Mesendoderm (in vitro differentiated cells): ENCODE measurements at regions not wholly inside any gene's neighbourhood (a gene's known extent, or its start where the extent isn't known, plus 50 kb on each side); places are given as distances from the start of the nearest gene placed in this dataset.

Experiments
- DNase-seq: peaks from one replicate; pipeline ENCODE4 v3.0.0; 2013
- H2AK5ac ChIP-seq: 2 replicates; pipeline ENCODE4 v1.6.1; 2013; ENCODE audit warnings: low read length, inconsistent platforms
- H2BK120ac ChIP-seq: 2 replicates; pipeline ENCODE4 v1.6.1; 2013; ENCODE audit warnings: low read depth, mild to moderate bottlenecking, low read length, moderate library complexity, mixed read lengths
- H2BK15ac ChIP-seq: replicated peaks from 2 replicates; pipeline ENCODE4 v1.6.1; 2013; ENCODE audit warnings: low read depth, mild to moderate bottlenecking, moderate library complexity
- H2BK5ac ChIP-seq: 2 replicates; pipeline ENCODE4 v1.6.1; 2013; ENCODE audit warnings: low read length, inconsistent platforms
- H3K18ac ChIP-seq: 2 replicates; pipeline ENCODE4 v1.6.1; 2013; ENCODE audit warnings: mild to moderate bottlenecking, low read length, mixed read lengths
- H3K23ac ChIP-seq: one replicate; pipeline ENCODE4 v1.6.1; 2013; ENCODE audit warnings: low read length
- H3K27ac ChIP-seq: 2 replicates; pipeline ENCODE4 v1.5.1; 2013; ENCODE audit warnings: low read depth, mild to moderate bottlenecking, inconsistent platforms, low read length, moderate library complexity
- H3K27me3 ChIP-seq: 2 replicates; pipeline ENCODE4 v1.6.1; 2013; ENCODE audit warnings: low read length, control low read depth, mild to moderate bottlenecking, inconsistent platforms; ENCODE audit not compliant: insufficient read depth, poor library complexity
- H3K36me3 ChIP-seq: 2 replicates; pipeline ENCODE4 v1.6.1; 2013; ENCODE audit warnings: low read length, inconsistent platforms; ENCODE audit not compliant: control insufficient read depth, insufficient read depth
- H3K4ac ChIP-seq: one replicate; pipeline ENCODE4 v1.6.1; 2013; ENCODE audit warnings: low read depth, mild to moderate bottlenecking, low read length, moderate library complexity
- H3K4me1 ChIP-seq: 2 replicates; pipeline ENCODE4 v1.6.1; 2013; ENCODE audit warnings: low read depth, low read length, inconsistent platforms; ENCODE audit not compliant: control insufficient read depth
- H3K4me2 ChIP-seq: 2 replicates; pipeline ENCODE4 v1.6.1; 2013; ENCODE audit warnings: low read length
- H3K4me3 ChIP-seq: 2 replicates; pipeline ENCODE4 v1.5.1; 2013; ENCODE audit warnings: mild to moderate bottlenecking, low read length
- H3K56ac ChIP-seq: one replicate; pipeline ENCODE4 v1.6.1; 2013; ENCODE audit warnings: low read length
- H3K79me1 ChIP-seq: 2 replicates; pipeline ENCODE4 v1.6.1; 2013; ENCODE audit warnings: low read length, inconsistent platforms
- H3K79me2 ChIP-seq: 2 replicates; pipeline ENCODE4 v1.6.1; 2013; ENCODE audit warnings: mild to moderate bottlenecking, low read length; ENCODE audit not compliant: control insufficient read depth, insufficient read depth
- H3K9ac ChIP-seq: 2 replicates; pipeline ENCODE4 v1.6.1; 2013; ENCODE audit warnings: low read length, inconsistent platforms
- H4K5ac ChIP-seq: one replicate; pipeline ENCODE4 v1.6.1; 2013; ENCODE audit warnings: low read length
- H4K8ac ChIP-seq: one replicate; pipeline ENCODE4 v1.6.1; 2013; ENCODE audit warnings: low read depth, mild to moderate bottlenecking, control low read depth, low read length, moderate library complexity
- WGBS: extraction: QIAGEN DNeasy Blood & Tissue Kit; methylation state at CpG from one replicate; pipeline ENCODE4 v1.1.7; 2013; ENCODE audit warnings: low lambda C conversion rate, missing lambda C conversion rate; ENCODE audit not compliant: insufficient coverage; ENCODE audit errors: extremely low coverage; 5-methylcytosine and 5-hydroxymethylcytosine counted together

- H2BK120ac ChIP-seq: no peak overlapping the region
- no peak overlapping the region for H2AK5ac ChIP-seq
- H3K4me2 ChIP-seq: no peak overlapping the region
- no peak overlapping the region for H3K27ac ChIP-seq
- no peak overlapping the region for H2BK15ac ChIP-seq
- no peak overlapping the region for H3K23ac ChIP-seq
- H3K4ac ChIP-seq: no peak overlapping the region
- no peaks in the 10 kb centered on the region for H3K36me3 ChIP-seq
- H3K18ac ChIP-seq: no peak overlapping the region
- H3K9ac ChIP-seq: no peak overlapping the region
- H3K27me3 ChIP-seq: no peaks in the 10 kb centered on the region
- no peaks in the 10 kb centered on the region for H3K79me1 ChIP-seq
- H3K4me3 ChIP-seq: no peak overlapping the region
- no peak overlapping the region for H3K56ac ChIP-seq
- no peak for DNase-seq
- WGBS: no CpG with 5 or more reads among the region's 6 CpGs
- H2BK5ac ChIP-seq: no peak overlapping the region
- H3K79me2 ChIP-seq: no peaks in the 10 kb centered on the region
- H4K8ac ChIP-seq: no peak overlapping the region
- H3K4me1 ChIP-seq: no peaks in the 10 kb centered on the region
- no peak overlapping the region for H4K5ac ChIP-seq
Observed at GRCh38 chr9:82418334-82418733, 429.8 kb downstream of the SPATA31D1 start.

DNA sequence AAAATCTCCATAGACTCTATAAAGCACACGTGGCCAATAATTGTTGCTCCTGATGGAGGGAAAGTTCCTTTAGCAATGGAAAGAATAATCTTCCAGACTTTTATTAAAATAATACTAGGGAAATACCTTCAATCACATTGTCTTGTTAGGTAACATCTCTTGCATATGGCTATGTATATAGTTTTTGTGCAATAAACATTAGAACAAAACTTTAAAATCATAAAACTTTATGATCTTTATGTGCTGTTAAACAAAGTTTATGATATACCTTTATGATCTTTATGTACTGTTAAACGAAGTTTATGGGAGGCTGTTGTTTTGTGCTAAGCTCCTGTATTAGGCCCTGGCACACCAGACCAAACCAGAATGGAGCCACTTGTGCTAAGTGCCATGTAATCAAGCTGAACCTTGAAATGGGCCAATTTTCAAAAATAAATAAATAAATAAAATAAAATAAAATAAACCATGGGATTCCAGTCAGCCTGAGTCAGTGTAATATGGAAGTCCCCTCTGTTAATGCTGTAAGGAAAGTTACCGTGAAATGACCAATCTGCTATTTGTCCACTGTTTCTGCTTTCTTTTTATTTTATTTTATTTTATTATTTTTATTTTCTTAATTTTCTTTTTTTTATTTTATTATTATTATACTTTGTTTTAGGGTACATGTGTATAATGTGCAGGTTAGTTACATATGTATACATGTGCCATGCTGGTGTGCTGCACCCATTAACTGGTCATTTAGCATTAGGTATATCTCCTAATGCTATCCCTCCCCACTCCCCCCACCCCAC, 431.3 kb downstream of the SPATA31D1 start:
- H2BK15ac ChIP-seq: no peak overlapping the region

DNA sequence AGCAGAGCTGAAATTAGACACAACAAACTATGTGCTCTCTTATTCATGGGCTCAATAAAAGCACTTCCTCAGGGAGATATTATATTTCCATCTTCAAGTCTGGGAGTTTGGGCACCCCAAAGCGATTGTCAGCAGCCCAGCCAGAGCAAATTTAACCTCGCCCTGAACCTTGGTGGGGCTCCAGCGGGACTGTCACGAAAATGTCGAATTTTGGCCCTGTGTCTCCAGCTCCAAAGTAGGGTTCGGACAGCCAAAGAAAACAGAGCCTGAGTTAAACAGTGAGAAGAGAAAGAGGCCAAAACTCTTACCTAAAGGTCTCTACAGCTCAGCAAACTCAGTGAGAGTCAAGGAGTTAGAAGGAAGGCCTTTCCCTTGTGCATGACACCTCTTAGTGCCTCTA, 432.9 kb downstream of the SPATA31D1 start:
- no peak overlapping the region for H3K56ac ChIP-seq
- WGBS: no CpG with 5 or more reads among the region's 6 CpGs
- H3K27me3 ChIP-seq: no peaks in the 10 kb centered on the region

More for the DNA sequence above, 431.3 kb downstream of the SPATA31D1 start:
- Histone ChIP-seq H3K27ac (no peak overlapping the region), H3K27me3 (no peaks in the 10 kb centered on the region), H3K18ac (no peak overlapping the region), H4K8ac (no peak overlapping the region), H3K23ac (no peak overlapping the region), H3K4ac (no peak overlapping the region), H2AK5ac (no peak overlapping the region), H3K4me3 (no peak overlapping the region), H3K36me3 (no peaks in the 10 kb centered on the region), H3K79me1 (no peaks in the 10 kb centered on the region), H2BK120ac (no peak overlapping the region), H3K56ac (no peak overlapping the region), H3K4me1 (no peaks in the 10 kb centered on the region), H3K4me2 (no peak overlapping the region), H3K79me2 (no peaks in the 10 kb centered on the region), H3K9ac (no peak overlapping the region), H4K5ac (no peak overlapping the region), H2BK5ac (no peak overlapping the region)
- no peak for DNase-seq
- no CpG with 5 or more reads among the region's 3 CpGs for WGBS

DNA sequence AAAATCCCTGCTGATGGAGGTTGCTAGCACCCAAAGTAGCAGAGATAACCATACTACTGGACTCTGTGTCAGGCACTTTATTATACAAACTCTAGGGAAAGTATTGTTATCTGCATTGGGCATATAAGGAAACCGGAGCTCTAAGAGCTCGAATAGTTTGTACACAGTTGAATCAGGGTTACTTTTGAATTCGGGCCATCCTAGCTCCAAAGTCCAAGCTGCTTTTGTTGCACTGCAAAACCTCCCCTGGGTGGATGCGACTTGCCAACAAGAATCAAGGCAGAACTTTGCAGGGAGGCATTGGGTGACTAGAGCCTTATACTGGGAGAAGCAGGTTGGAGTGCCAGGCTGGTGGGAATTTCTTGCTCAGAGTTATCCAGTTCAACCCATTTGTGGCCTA, 435.1 kb downstream of the SPATA31D1 start:
- Histone ChIP-seq H3K56ac (no peak overlapping the region), H3K9ac (no peak overlapping the region), H3K18ac (no peak overlapping the region), H3K4me2 (no peak overlapping the region), H3K36me3 (no peaks in the 10 kb centered on the region), H3K23ac (no peak overlapping the region), H3K4me1 (no peaks in the 10 kb centered on the region), H3K27me3 (no peaks in the 10 kb centered on the region), H3K79me2 (no peaks in the 10 kb centered on the region), H2BK120ac (no peak overlapping the region), H3K27ac (no peak overlapping the region), H3K4me3 (no peak overlapping the region), H2AK5ac (no peak overlapping the region), H2BK5ac (no peak overlapping the region), H3K79me1 (no peaks in the 10 kb centered on the region), H4K5ac (no peak overlapping the region), H3K4ac (no peak overlapping the region), H4K8ac (no peak overlapping the region), H2BK15ac (no peak overlapping the region)
- no peak for DNase-seq
- WGBS: no CpG with 5 or more reads among the region's 4 CpGs

More for the DNA sequence above, 432.9 kb downstream of the SPATA31D1 start:
- Histone ChIP-seq H3K18ac (no peak overlapping the region), H3K79me1 (no peaks in the 10 kb centered on the region), H3K4me1 (no peaks in the 10 kb centered on the region), H3K23ac (no peak overlapping the region), H3K79me2 (no peaks in the 10 kb centered on the region), H3K36me3 (no peaks in the 10 kb centered on the region), H2BK120ac (no peak overlapping the region), H2BK15ac (no peak overlapping the region), H2AK5ac (no peak overlapping the region), H3K9ac (no peak overlapping the region), H3K27ac (no peak overlapping the region), H2BK5ac (no peak overlapping the region), H3K4ac (no peak overlapping the region), H4K5ac (no peak overlapping the region), H3K4me2 (no peak overlapping the region), H4K8ac (no peak overlapping the region), H3K4me3 (no peak overlapping the region)
- no peak for DNase-seq

- H3K27me3 ChIP-seq: no peaks in the 10 kb centered on the region
- H2BK120ac ChIP-seq: no peak overlapping the region
- H4K8ac ChIP-seq: no peak overlapping the region
- H3K9ac ChIP-seq: no peak overlapping the region
- H4K5ac ChIP-seq: no peak overlapping the region
- H2BK5ac ChIP-seq: no peak overlapping the region
- H3K79me1 ChIP-seq: no peaks in the 10 kb centered on the region
- no peak for DNase-seq
- H3K4me2 ChIP-seq: no peak overlapping the region
- H3K23ac ChIP-seq: no peak overlapping the region
- H2AK5ac ChIP-seq: no peak overlapping the region
- H3K4me3 ChIP-seq: no peak overlapping the region
- no peaks in the 10 kb centered on the region for H3K4me1 ChIP-seq
- H3K36me3 ChIP-seq: no peaks in the 10 kb centered on the region
- H3K27ac ChIP-seq: no peak overlapping the region
- H3K4ac ChIP-seq: no peak overlapping the region
- H3K56ac ChIP-seq: no peak overlapping the region
- no peak overlapping the region for H3K18ac ChIP-seq
- H2BK15ac ChIP-seq: no peak overlapping the region
- no peaks in the 10 kb centered on the region for H3K79me2 ChIP-seq
Observed at GRCh38 chr9:82424599-82425120, 436.1 kb downstream of the SPATA31D1 start.

DNA sequence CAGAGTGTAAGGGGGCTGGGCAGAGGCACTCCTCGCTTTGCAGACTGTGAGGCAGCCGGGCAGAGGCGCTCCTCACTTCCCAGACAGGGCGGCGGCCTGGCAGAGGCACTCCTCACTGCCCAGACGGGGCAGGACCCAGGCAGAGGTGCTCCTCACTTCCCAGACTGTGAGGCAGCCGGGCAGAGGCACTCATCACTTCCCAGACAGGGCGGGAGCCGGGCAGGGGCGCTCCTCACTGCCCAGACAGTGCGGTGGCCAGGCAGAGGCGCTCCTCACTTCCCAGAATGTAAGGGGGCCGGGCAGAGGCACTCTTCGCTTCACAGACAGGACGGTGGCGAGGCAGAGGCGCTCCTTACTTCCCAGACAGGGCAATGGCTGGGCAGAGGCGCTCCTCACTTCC, 442.5 kb downstream of the SPATA31D1 start:
- DNase-seq: no peak
- Histone ChIP-seq H3K23ac (no peak overlapping the region), H3K4ac (no peak overlapping the region), H2BK15ac (no peak overlapping the region), H2BK5ac (no peak overlapping the region), H3K9ac (no peak overlapping the region), H2AK5ac (no peak overlapping the region), H3K56ac (no peak overlapping the region), H3K4me2 (no peak overlapping the region), H2BK120ac (no peak overlapping the region), H3K27ac (no peak overlapping the region), H3K27me3 (no peaks in the 10 kb centered on the region), H3K79me2 (no peaks in the 10 kb centered on the region), H3K4me1 (no peaks in the 10 kb centered on the region), H3K36me3 (no peaks in the 10 kb centered on the region), H4K8ac (no peak overlapping the region), H3K4me3 (no peak overlapping the region), H4K5ac (no peak overlapping the region), H3K79me1 (no peaks in the 10 kb centered on the region), H3K18ac (no peak overlapping the region)
- WGBS: no CpG with 5 or more reads among the region's 18 CpGs
